Upper lobe of left lung (tissue), 6 donors: ENCODE measurements at regions not wholly inside any gene's neighbourhood (a gene's known extent, or its start where the extent isn't known, plus 50 kb on each side); places are given as distances from the start of the nearest gene placed in this dataset.

Experiments
- ATAC-seq, 2 donors: fragments of 200-7000 bp; cut with Tn5 transposase; one replicate each; pipeline ENCODE4 v1.9.1; 2022; ENCODE audit warnings: mild to moderate bottlenecking in 2 of 2, moderate library complexity in 2 of 2; ENCODE audit not compliant: low FRiP score in 2 of 2
- DNase-seq, 2 donors: peaks; one replicate each; pipeline ENCODE4 v3.0.0-alpha.2; 2019 to 2020
- H3K27ac ChIP-seq, 4 donors: fragments of 200-600 bp; sonication (generic); one replicate each; pipeline ENCODE4 v1.5.1; 2016 to 2019
- H3K27me3 ChIP-seq, 4 donors: fragments of 200-600 bp; sonication (generic); one replicate each; pipeline ENCODE4 v1.5.1; 2017 to 2019
- H3K36me3 ChIP-seq, 4 donors: fragments of 200-600 bp; sonication (generic); one replicate each; pipeline ENCODE4 v1.5.1; 2016 to 2019
- H3K4me1 ChIP-seq, 4 donors: fragments of 200-600 bp; sonication (generic); one replicate each; pipeline ENCODE4 v1.5.1; 2018 to 2019
- H3K4me3 ChIP-seq, 4 donors: fragments of 200-600 bp; sonication (generic); one replicate each; pipeline ENCODE4 v1.5.1; 2017 to 2019; ENCODE audit warnings: mild to moderate bottlenecking in 2 of 4, moderate library complexity in 1 of 4
- H3K9me3 ChIP-seq, 4 donors: fragments of 200-600 bp; sonication (generic); one replicate each; pipeline ENCODE4 v1.5.1; 2018 to 2019
- EP300 ChIP-seq, 4 donors: sonication (generic); formaldehyde crosslinking; IDR thresholded peaks; one replicate each; pipeline ENCODE4 v1.5.1; 2017; ENCODE audit warnings: antibody characterized with exemption in 4 of 4, control low read depth in 2 of 4
- POLR2A ChIP-seq, 4 donors: fragments of 450-650 bp; IDR thresholded peaks; one replicate each; pipeline ENCODE4 v1.5.1; 2016 to 2017; ENCODE audit warnings: antibody characterized with exemption in 4 of 4, mild to moderate bottlenecking in 2 of 4
- POLR2AphosphoS5 ChIP-seq, 2 donors: sonication (generic); formaldehyde crosslinking; IDR thresholded peaks; one replicate each; pipeline ENCODE4 v1.5.1; 2017; ENCODE audit warnings: antibody characterized with exemption in 2 of 2
- WGBS, 2 donors: methylation state at CpG; one replicate each; pipeline ENCODE4 v1.1.5; 2017 to 2018; 5-methylcytosine and 5-hydroxymethylcytosine counted together
- TF ChIP-seq, protein P1 (sequence below), 6 experiments: fragments of 450-650 bp in 4 of 6; fragments of 200-600 bp in 2 of 6; sonication (generic) in 2 of 6; IDR thresholded peaks; one replicate each; pipeline ENCODE4 v1.5.1; 2016 to 2019; ENCODE audit warnings: antibody characterized with exemption in 6 of 6
- donor health status: DM: no; HTN: no; CAD: no; lungs with moderate emphysema.
- donor health status: DM: no; HTN: yes; CAD: no; lungs with severe emphysema.

DNA sequence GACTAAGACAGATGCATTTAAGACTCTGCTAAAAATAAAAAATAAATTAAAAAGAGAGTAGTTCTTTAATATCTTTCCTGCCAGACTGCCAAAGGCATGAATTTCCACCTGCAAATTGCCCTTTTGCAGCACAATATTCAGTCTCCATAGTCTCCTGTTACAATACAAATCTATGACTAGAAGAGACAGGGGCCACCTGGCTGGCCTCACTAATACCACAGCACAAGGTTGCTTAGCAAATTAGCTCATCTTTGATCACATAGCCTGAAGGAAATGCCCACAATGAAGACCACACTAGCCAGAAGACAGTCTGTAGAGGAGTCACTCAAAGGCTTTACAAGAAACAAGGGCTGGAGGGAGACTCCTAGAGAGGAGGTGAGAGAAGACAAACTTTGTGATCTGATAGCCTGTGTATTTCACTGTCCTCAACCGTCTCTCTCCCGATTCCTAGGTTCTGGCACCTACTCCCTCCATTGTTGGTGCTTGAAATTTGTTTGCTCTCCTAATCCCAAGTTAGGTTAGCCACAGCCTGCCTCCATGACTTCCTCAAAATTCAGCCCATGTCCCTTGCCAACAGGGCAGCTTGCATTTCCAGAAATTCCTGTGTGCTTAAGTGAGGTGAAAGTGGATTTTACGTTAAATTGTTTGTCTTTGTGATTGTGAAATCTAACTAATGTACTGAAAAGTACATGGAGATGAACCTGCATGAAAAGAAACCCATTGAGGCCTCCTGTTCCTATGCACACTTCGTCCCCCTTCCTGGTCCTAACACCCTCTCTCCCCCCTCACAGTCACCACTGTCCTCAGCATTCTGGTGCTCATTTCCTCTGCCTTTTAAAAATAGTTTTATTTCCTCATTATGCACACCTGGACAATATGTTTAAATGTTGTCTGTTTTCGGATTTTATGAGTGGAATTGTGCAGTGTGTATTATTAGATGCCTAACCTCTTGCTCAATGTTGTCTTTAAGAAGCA is 88.7 kb upstream of the PLXNC1 start:
- peak in 1 of 2 donors; percentile 39 for DNase-seq
- peak in 1 of 4 donors; percentile 39 for TF ChIP-seq EP300 (IDR thresholded peaks at IDR 0.05)
- TF ChIP-seq POLR2AphosphoS5 (IDR thresholded peaks at IDR 0.05) = no peak
- no peak for ATAC-seq
- Histone ChIP-seq H3K27ac (peak overlapping the region in 1 of 4 donors; percentile 31), H3K9me3 (no peaks in the 10 kb centered on the region), H3K4me1 (peaks cover 0 to 17% (median 5%) of the 10 kb centered on the region in 4 donors), H3K36me3 (no peaks in the 10 kb centered on the region), H3K4me3 (no peak overlapping the region), H3K27me3 (no peaks in the 10 kb centered on the region)
- WGBS, 2 donors = 53 to 68% methylated on average over 5 of the region's 5 CpGs

GRCh38 chr12:94062194-94062593 is 86.2 kb upstream of the PLXNC1 start:
- H3K4me1 ChIP-seq = peaks cover 0 to 17% (median 5%) of the 10 kb centered on the region in 4 donors
- ATAC-seq = no peak
- H3K27ac ChIP-seq = peak overlapping the region in 3 of 4 donors; percentile 27 to 75 (median 67)
- TF ChIP-seq POLR2AphosphoS5 (IDR thresholded peaks at IDR 0.05) = no peak
- TF ChIP-seq EP300 (IDR thresholded peaks at IDR 0.05) = no peak
- no peak for TF ChIP-seq POLR2A (IDR thresholded peaks at IDR 0.05)
- TF ChIP-seq, protein P1, sequence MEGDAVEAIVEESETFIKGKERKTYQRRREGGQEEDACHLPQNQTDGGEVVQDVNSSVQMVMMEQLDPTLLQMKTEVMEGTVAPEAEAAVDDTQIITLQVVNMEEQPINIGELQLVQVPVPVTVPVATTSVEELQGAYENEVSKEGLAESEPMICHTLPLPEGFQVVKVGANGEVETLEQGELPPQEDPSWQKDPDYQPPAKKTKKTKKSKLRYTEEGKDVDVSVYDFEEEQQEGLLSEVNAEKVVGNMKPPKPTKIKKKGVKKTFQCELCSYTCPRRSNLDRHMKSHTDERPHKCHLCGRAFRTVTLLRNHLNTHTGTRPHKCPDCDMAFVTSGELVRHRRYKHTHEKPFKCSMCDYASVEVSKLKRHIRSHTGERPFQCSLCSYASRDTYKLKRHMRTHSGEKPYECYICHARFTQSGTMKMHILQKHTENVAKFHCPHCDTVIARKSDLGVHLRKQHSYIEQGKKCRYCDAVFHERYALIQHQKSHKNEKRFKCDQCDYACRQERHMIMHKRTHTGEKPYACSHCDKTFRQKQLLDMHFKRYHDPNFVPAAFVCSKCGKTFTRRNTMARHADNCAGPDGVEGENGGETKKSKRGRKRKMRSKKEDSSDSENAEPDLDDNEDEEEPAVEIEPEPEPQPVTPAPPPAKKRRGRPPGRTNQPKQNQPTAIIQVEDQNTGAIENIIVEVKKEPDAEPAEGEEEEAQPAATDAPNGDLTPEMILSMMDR (IDR thresholded peaks at IDR 0.05) = no peak
- no peak overlapping the region for H3K4me3 ChIP-seq
- H3K9me3 ChIP-seq = no peaks in the 10 kb centered on the region
- no peak for DNase-seq
- no peaks in the 10 kb centered on the region for H3K36me3 ChIP-seq
- WGBS, 2 donors = 82 to 88% methylated on average over 1 of the region's 1 CpG
- no peaks in the 10 kb centered on the region for H3K27me3 ChIP-seq

GRCh38 chr12:94062796-94063635 is 85.4 kb upstream of the PLXNC1 start:
- H3K27ac ChIP-seq = peak overlapping the region; percentile 4 to 75 (median 47)
- no peaks in the 10 kb centered on the region for H3K36me3 ChIP-seq
- TF ChIP-seq POLR2A (IDR thresholded peaks at IDR 0.05) (no peak), POLR2AphosphoS5 (IDR thresholded peaks at IDR 0.05) (peak; percentile 35 to 42), EP300 (IDR thresholded peaks at IDR 0.05) (peak in 1 of 4 donors; percentile 76)
- TF ChIP-seq, protein P1 (IDR thresholded peaks at IDR 0.05) = no peak
- WGBS, 2 donors = 70 to 75% methylated on average over 4 of the region's 4 CpGs
- H3K4me1 ChIP-seq = peaks cover 0 to 17% (median 5%) of the 10 kb centered on the region in 4 donors
- ATAC-seq (peak; percentile 68 to 86), DNase-seq (peak in 1 of 2 donors; percentile 93)
- H3K9me3 ChIP-seq = no peaks in the 10 kb centered on the region
- H3K27me3 ChIP-seq = no peaks in the 10 kb centered on the region
- no peak overlapping the region for H3K4me3 ChIP-seq

- Histone ChIP-seq H3K36me3 (no peaks in the 10 kb centered on the region), H3K27ac (no peak overlapping the region), H3K4me1 (peaks cover under 1 to 9% (median 6%) of the 10 kb centered on the region in 4 donors), H3K4me3 (no peak overlapping the region), H3K9me3 (no peaks in the 10 kb centered on the region), H3K27me3 (no peaks in the 10 kb centered on the region)
- no peak for DNase-seq
- 81 to 87% methylated on average over 5 of the region's 5 CpGs for WGBS, 2 donors
- no peak for ATAC-seq
- no peak for TF ChIP-seq EP300 (IDR thresholded peaks at IDR 0.05)
- no peak for TF ChIP-seq POLR2AphosphoS5 (IDR thresholded peaks at IDR 0.05)
Measured at GRCh38 chr12:94070520-94070919, 77.9 kb upstream of the PLXNC1 start.

GRCh38 chr12:94071258-94071657 is 77.1 kb upstream of the PLXNC1 start:
- no peak for ATAC-seq
- H3K36me3 ChIP-seq = no peaks in the 10 kb centered on the region
- H3K27me3 ChIP-seq = no peaks in the 10 kb centered on the region
- H3K27ac ChIP-seq = no peak overlapping the region
- H3K4me1 ChIP-seq = peaks cover 3 to 12% (median 8%) of the 10 kb centered on the region in 4 donors
- TF ChIP-seq, protein P1 (IDR thresholded peaks at IDR 0.05) = no peak
- TF ChIP-seq POLR2AphosphoS5 (IDR thresholded peaks at IDR 0.05) = no peak
- TF ChIP-seq EP300 (IDR thresholded peaks at IDR 0.05) = no peak
- no peak for TF ChIP-seq POLR2A (IDR thresholded peaks at IDR 0.05)
- H3K9me3 ChIP-seq = no peaks in the 10 kb centered on the region
- WGBS, 2 donors = 22 to 24% methylated on average over 2 of the region's 2 CpGs
- H3K4me3 ChIP-seq = no peak overlapping the region
- DNase-seq = no peak
